Activated CD4-positive, alpha-beta T cell treated with anti-CD3 and anti-CD28 coated beads, Interleukin-2, amount 10 ng/mL, durations not matched to agents 7 days and 5 days (primary cell): ENCODE measurements at regions not wholly inside any gene's neighbourhood (a gene's known extent, or its start where the extent isn't known, plus 50 kb on each side); places are given as distances from the start of the nearest gene placed in this dataset.

Source experiments
- CTCF ChIA-PET: fragments of 350-600 bp; sonication (Branson Sonifier 250); formaldehyde crosslinking; loops from one replicate; lab custom pipeline; 2021; ENCODE audit warnings: antibody characterized with exemption; lab: Charles Lee
- POLR2A ChIA-PET: fragments of 350-600 bp; sonication (Branson Sonifier 250); formaldehyde crosslinking; loops from one replicate; lab custom pipeline; 2021; ENCODE audit warnings: antibody characterized with exemption; lab: Charles Lee
- DNase-seq: peaks from one replicate; pipeline ENCODE4 v3.0.0-alpha.2; 2020
- H3K27ac Mint-ChIP-seq: one replicate; pipeline ENCODE4 v1.8.0; 2021; ENCODE audit warnings: mild to moderate bottlenecking, moderate library complexity, mixed read lengths
- H3K27me3 Mint-ChIP-seq: one replicate; pipeline ENCODE4 v1.8.0; 2021; ENCODE audit warnings: mixed read lengths
- H3K36me3 Mint-ChIP-seq: one replicate; pipeline ENCODE4 v1.8.0; 2021; ENCODE audit warnings: low read depth, mixed read lengths
- H3K4me1 Mint-ChIP-seq: one replicate; pipeline ENCODE4 v1.8.0; 2021; ENCODE audit warnings: mixed read lengths
- H3K4me3 Mint-ChIP-seq: one replicate; pipeline ENCODE4 v1.8.0; 2021; ENCODE audit warnings: mild to moderate bottlenecking, moderate library complexity, mixed read lengths
- H3K9me3 Mint-ChIP-seq: one replicate; pipeline ENCODE4 v1.8.0; 2021; ENCODE audit warnings: mixed read lengths

DNA sequence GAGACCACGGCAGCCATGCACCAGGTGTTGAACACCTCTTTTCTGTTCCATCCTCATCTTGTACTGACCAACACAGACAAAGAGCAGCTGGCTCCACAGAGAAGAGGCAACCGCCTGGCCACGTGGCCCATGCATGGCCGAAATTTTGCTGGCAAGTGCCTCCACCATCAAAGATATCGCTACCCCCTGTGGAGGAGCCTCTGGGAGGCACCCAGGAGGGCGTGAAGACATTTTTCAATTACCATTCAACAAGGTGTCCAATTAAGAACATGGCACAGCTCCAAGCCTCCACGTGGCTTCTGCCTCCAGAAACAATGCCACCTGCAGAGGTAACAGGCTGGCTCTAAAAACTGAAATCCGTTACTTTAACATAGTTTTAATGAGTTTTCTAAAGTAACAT, 54.4 kb upstream of the CKS2 start:
- no peaks in the 10 kb centered on the region for H3K4me1 Mint-ChIP-seq
- POLR2A ChIA-PET = no interaction called here

GRCh38 chr9:89260525-89260924, 50.5 kb upstream of the CKS2 start:
- POLR2A ChIA-PET = no interaction called here
- Mint-ChIP-seq H3K27me3 (peaks cover 19% of the 10 kb centered on the region), H3K9me3 (no peaks in the 10 kb centered on the region), H3K4me1 (no peaks in the 10 kb centered on the region), H3K36me3 (no peaks in the 10 kb centered on the region), H3K27ac (no peak overlapping the region), H3K4me3 (no peak overlapping the region)
- CTCF ChIA-PET = no interaction called here
- no peak for DNase-seq

More for the DNA sequence above, 54.4 kb upstream of the CKS2 start:
- Mint-ChIP-seq H3K4me3 (no peak overlapping the region), H3K9me3 (peaks cover 4% of the 10 kb centered on the region), H3K27ac (no peak overlapping the region), H3K36me3 (no peaks in the 10 kb centered on the region), H3K27me3 (peaks cover 2% of the 10 kb centered on the region)
- CTCF ChIA-PET = no interaction called here
- no peak for DNase-seq
